Vagina (tissue), 2 donors: ENCODE measurements at regions not wholly inside any gene's neighbourhood (a gene's known extent, or its start where the extent isn't known, plus 50 kb on each side); places are given as distances from the start of the nearest gene placed in this dataset.

Experiments used
- POLR2AphosphoS5 ChIP-seq, 2 donors: sonication (generic); formaldehyde crosslinking; IDR thresholded peaks; one replicate each; pipeline ENCODE4 v1.9.0; 2017; ENCODE audit warnings: antibody characterized with exemption in 2 of 2, mild to moderate bottlenecking in 2 of 2, low read depth in 1 of 2; ENCODE audit not compliant: insufficient read depth in 1 of 2
- TF ChIP-seq, protein P1 (sequence below), 3 experiments: fragments of 450-650 bp in 2 of 3; fragments of 200-600 bp in 1 of 3; sonication (generic) in 1 of 3; IDR thresholded peaks; one replicate each; pipeline ENCODE4 v1.5.1; 2017 to 2019; ENCODE audit warnings: antibody characterized with exemption in 3 of 3, mild to moderate bottlenecking in 2 of 3, moderate library complexity in 2 of 3

DNA sequence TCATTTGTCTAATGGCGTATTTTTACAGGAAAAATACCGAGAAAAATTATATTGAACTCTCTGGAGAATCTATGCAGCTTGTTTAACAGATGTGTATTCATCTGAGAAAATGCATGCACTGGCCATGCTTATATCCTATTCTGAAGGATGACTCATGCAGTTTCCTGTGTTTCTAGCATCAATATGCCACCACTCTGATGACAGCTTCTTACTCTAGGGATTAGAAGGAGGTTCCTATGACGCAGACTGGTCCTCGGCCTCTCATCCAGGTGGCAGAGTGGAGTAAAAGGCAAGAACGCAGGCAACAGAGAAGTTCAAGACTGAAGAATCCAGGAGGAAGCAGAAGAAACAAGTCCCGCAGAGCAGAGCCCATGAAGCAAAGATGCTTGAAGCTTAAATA is 910.0 kb upstream of the ROBO1 start:
- TF ChIP-seq, protein P1, sequence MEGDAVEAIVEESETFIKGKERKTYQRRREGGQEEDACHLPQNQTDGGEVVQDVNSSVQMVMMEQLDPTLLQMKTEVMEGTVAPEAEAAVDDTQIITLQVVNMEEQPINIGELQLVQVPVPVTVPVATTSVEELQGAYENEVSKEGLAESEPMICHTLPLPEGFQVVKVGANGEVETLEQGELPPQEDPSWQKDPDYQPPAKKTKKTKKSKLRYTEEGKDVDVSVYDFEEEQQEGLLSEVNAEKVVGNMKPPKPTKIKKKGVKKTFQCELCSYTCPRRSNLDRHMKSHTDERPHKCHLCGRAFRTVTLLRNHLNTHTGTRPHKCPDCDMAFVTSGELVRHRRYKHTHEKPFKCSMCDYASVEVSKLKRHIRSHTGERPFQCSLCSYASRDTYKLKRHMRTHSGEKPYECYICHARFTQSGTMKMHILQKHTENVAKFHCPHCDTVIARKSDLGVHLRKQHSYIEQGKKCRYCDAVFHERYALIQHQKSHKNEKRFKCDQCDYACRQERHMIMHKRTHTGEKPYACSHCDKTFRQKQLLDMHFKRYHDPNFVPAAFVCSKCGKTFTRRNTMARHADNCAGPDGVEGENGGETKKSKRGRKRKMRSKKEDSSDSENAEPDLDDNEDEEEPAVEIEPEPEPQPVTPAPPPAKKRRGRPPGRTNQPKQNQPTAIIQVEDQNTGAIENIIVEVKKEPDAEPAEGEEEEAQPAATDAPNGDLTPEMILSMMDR (IDR thresholded peaks at IDR 0.05): no peak
- no peak for TF ChIP-seq POLR2AphosphoS5 (IDR thresholded peaks at IDR 0.05; ENCODE audit: insufficient read depth in 1 of 2, low read depth in 1 of 2)
